Activated CD4-positive, alpha-beta T cell treated with anti-CD3 and anti-CD28 coated beads, Interleukin-2, amount 10 ng/mL, durations not matched to agents 7 days and 5 days (primary cell): ENCODE measurements at regions not wholly inside any gene's neighbourhood (a gene's known extent, or its start where the extent isn't known, plus 50 kb on each side); places are given as distances from the start of the nearest gene placed in this dataset.

Experiments
- CTCF ChIA-PET: fragments of 350-600 bp; sonication (Branson Sonifier 250); formaldehyde crosslinking; loops from one replicate; lab custom pipeline; 2021; ENCODE audit warnings: antibody characterized with exemption; lab: Charles Lee
- POLR2A ChIA-PET: fragments of 350-600 bp; sonication (Branson Sonifier 250); formaldehyde crosslinking; loops from one replicate; lab custom pipeline; 2021; ENCODE audit warnings: antibody characterized with exemption; lab: Charles Lee
- DNase-seq: peaks from one replicate; pipeline ENCODE4 v3.0.0-alpha.2; 2020
- H3K27ac Mint-ChIP-seq: one replicate; pipeline ENCODE4 v1.8.0; 2021; ENCODE audit warnings: mild to moderate bottlenecking, moderate library complexity, mixed read lengths
- H3K27me3 Mint-ChIP-seq: one replicate; pipeline ENCODE4 v1.8.0; 2021; ENCODE audit warnings: mixed read lengths
- H3K36me3 Mint-ChIP-seq: one replicate; pipeline ENCODE4 v1.8.0; 2021; ENCODE audit warnings: low read depth, mixed read lengths
- H3K4me1 Mint-ChIP-seq: one replicate; pipeline ENCODE4 v1.8.0; 2021; ENCODE audit warnings: mixed read lengths
- H3K4me3 Mint-ChIP-seq: one replicate; pipeline ENCODE4 v1.8.0; 2021; ENCODE audit warnings: mild to moderate bottlenecking, moderate library complexity, mixed read lengths
- H3K9me3 Mint-ChIP-seq: one replicate; pipeline ENCODE4 v1.8.0; 2021; ENCODE audit warnings: mixed read lengths

DNA sequence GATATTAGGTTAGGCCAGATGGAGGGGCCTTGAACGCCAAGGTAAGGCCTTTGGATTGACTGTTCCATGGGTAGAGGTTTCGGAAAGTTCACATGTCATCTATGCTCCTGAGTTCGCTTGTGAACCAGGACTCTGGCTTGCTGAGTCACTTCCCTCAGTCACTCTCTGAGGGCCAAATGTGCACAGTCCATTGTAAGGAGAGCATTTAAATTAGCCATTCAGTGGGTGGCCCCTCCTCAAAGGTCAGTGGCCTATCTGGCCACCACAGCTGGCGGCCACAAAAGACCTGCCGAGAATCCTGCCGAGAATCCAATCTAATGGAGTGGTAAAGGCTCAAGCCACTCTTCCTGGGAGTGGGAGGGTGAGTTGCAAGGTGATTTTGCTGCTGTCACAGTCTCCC is 58.9 kb upstream of the ARAP3 start:
- ChIA-PET CTCF (no interaction called here), POLR2A (no interaction called here)
- no peak for DNase-seq
- Mint-ChIP-seq H3K4me3 (no peak overlapping the region), H3K4me1 (no peaks in the 10 kb centered on the region), H3K27ac (no peak overlapping the region), H3K27me3 (peaks cover 6% of the 10 kb centered on the region), H3K36me3 (no peaks in the 10 kb centered on the region), H3K9me3 (no peaks in the 10 kb centered on the region)

DNA sequence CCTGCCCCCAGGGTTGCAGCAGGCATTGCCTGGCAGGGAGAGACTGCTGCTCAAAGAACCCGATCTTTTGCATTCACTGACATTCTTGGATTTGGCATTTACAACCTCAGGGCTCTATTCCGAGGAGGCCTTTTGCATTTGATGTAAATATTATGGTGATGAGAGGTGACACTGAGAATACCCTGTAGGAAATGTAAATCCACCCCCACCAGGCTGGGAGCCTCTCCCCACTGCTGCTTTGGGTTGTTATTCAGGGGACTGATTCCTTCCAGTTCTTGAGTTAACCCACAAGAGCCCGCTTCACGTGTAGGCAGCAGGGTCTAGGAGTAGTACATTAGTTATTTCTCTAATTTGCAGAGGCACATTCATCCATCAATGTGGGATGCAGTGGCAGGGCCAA is 55.5 kb upstream of the ARAP3 start:
- ChIA-PET CTCF (interaction anchor here (0.6 kb wide), 1 partner anchor 163 kb away, joined by 4 read pairs; no protein-coding TSS in a partner anchor), POLR2A (no interaction called here)
- Mint-ChIP-seq H3K4me3 (no peak overlapping the region), H3K27me3 (no peaks in the 10 kb centered on the region), H3K27ac (no peak overlapping the region), H3K9me3 (no peaks in the 10 kb centered on the region), H3K36me3 (no peaks in the 10 kb centered on the region), H3K4me1 (no peaks in the 10 kb centered on the region)
- DNase-seq = no peak

- H3K36me3 Mint-ChIP-seq = no peaks in the 10 kb centered on the region
- H3K9me3 Mint-ChIP-seq = no peaks in the 10 kb centered on the region
- DNase-seq = no peak
- no peak overlapping the region for H3K4me3 Mint-ChIP-seq
- H3K4me1 Mint-ChIP-seq = no peaks in the 10 kb centered on the region
- ChIA-PET CTCF (no interaction called here), POLR2A (no interaction called here)
- no peaks in the 10 kb centered on the region for H3K27me3 Mint-ChIP-seq
- no peak overlapping the region for H3K27ac Mint-ChIP-seq
Observed at GRCh38 chr5:141735823-141736222, 53.8 kb upstream of the ARAP3 start.

GRCh38 chr5:141734501-141735229 is 52.6 kb upstream of the ARAP3 start:
- Mint-ChIP-seq H3K27ac (no peak overlapping the region), H3K4me1 (no peaks in the 10 kb centered on the region), H3K9me3 (no peaks in the 10 kb centered on the region), H3K4me3 (no peak overlapping the region), H3K36me3 (no peaks in the 10 kb centered on the region), H3K27me3 (no peaks in the 10 kb centered on the region)
- POLR2A ChIA-PET = no interaction called here
- DNase-seq = peak; percentile 58
- CTCF ChIA-PET = interaction anchor here (0.7 kb wide), 1 partner anchor 21 kb away, joined by 3 read pairs; no protein-coding TSS in a partner anchor

GRCh38 chr5:141733198-141733597 is 51.2 kb upstream of the ARAP3 start:
- Mint-ChIP-seq H3K4me3 (no peak overlapping the region), H3K4me1 (no peaks in the 10 kb centered on the region), H3K27me3 (no peaks in the 10 kb centered on the region), H3K36me3 (no peaks in the 10 kb centered on the region), H3K9me3 (no peaks in the 10 kb centered on the region), H3K27ac (no peak overlapping the region)
- ChIA-PET POLR2A (no interaction called here), CTCF (interaction anchor here (1.0 to 1.4 kb wide), 2 partner anchors 30 to 33 kb away, joined by 3 read pairs; no protein-coding TSS in a partner anchor)
- DNase-seq = no peak

- Mint-ChIP-seq H3K9me3 (no peaks in the 10 kb centered on the region), H3K4me3 (no peak overlapping the region), H3K27me3 (no peaks in the 10 kb centered on the region), H3K36me3 (no peaks in the 10 kb centered on the region), H3K27ac (no peak overlapping the region), H3K4me1 (no peaks in the 10 kb centered on the region)
- ChIA-PET POLR2A (no interaction called here), CTCF (interaction anchor here (0.8 to 1.5 kb wide), 4 partner anchors 15 to 62 kb away, joined by 3 to 4 read pairs (median 3); no protein-coding TSS in a partner anchor)
- DNase-seq = no peak
Observed at GRCh38 chr5:141732417-141732816, 50.4 kb upstream of the ARAP3 start.
